ENCODE measurements at regions not wholly inside any gene's neighbourhood (a gene's known extent, or its start where the extent isn't known, plus 50 kb on each side); places are given as distances from the start of the nearest gene placed in this dataset.
A peak's percentile ranks its signal among the peaks of the same experiment; 100 is the strongest.

DNA sequence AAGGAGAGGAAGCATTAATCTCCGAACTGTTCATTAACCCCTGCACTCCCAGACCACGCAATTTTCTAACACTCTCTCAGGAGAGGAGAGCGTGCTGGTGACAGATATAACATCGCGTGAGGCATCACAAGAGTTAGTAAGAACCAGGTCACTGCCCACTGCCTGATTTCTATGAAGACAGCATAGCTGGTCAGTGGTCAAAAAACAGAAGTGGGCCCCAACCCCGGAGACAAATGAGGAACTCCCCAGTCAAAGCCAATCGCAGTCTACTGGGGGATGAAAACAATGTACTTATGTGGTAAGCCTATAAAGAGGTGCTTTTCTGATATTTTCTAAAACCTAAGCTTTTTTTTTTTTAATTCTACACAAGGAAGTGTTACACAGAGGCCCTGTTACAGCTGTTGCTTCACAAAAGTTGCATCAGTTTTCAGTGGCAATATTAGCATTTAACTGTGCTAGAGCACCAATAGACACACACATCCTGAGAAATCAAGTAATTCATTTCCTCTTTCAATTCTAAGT lies 231.8 kb upstream of the IRF2BP2 start:
- TF ChIP-seq POLR2AphosphoS5 (IDR thresholded peaks at IDR 0.05; ENCODE audit: low read depth, low read length) (peak; percentile 80; the same call in 1 of the 2 replicates), POLR2A (IDR thresholded peaks at IDR 0.05; ENCODE audit: low read depth, low read length) (peak; percentile 82)
